SK-N-SH (cell line): ENCODE measurements at regions not wholly inside any gene's neighbourhood (a gene's known extent, or its start where the extent isn't known, plus 50 kb on each side); places are given as distances from the start of the nearest gene placed in this dataset.

ENCODE experiments used
- CTCF ChIP-seq: fragments of 200-600 bp; sonication (generic); IDR thresholded peaks from 2 replicates; pipeline ENCODE4 v1.6.1; 2017; ENCODE audit warnings: antibody characterized with exemption, mild to moderate bottlenecking, moderate library complexity
- EP300 ChIP-seq, 2 experiments: IDR thresholded peaks; 2 replicates each; pipeline versions ENCODE4 v1.4.0 to v1.6.1; 2012; ENCODE audit warnings: borderline replicate concordance in 1 of 2, low read depth in 1 of 2, low read length in 1 of 2
- MXI1 ChIP-seq: IDR thresholded peaks from 2 replicates; pipeline ENCODE4 v1.6.1; 2012; ENCODE audit warnings: mild to moderate bottlenecking, low read depth, low read length, improper control_type of control experiment
- NRF1 ChIP-seq: IDR thresholded peaks from 2 replicates; pipeline ENCODE4 v1.6.1; 2012; ENCODE audit warnings: low read depth, mild to moderate bottlenecking, low read length
- POLR2AphosphoS5 ChIP-seq: IDR thresholded peaks from 2 replicates; pipeline ENCODE4 v1.6.1; 2012; ENCODE audit warnings: low read depth, low read length
- TAF1 ChIP-seq: IDR thresholded peaks from 2 replicates; pipeline ENCODE4 v1.6.1; 2012; ENCODE audit warnings: low read depth, mild to moderate bottlenecking, low read length, moderate library complexity, borderline replicate concordance
- TCF12 ChIP-seq: IDR thresholded peaks from 2 replicates; pipeline ENCODE4 v1.4.0; 2012
- TEAD4 ChIP-seq: IDR thresholded peaks from 2 replicates; pipeline ENCODE4 v1.4.0; 2012; ENCODE audit warnings: mild to moderate bottlenecking, borderline replicate concordance; ENCODE audit not compliant: insufficient read depth
- USF1 ChIP-seq: IDR thresholded peaks from 2 replicates; pipeline ENCODE4 v1.4.0; 2012; ENCODE audit warnings: low read depth, borderline replicate concordance
- YY1 ChIP-seq: IDR thresholded peaks from 2 replicates; pipeline ENCODE4 v1.4.0; 2012; ENCODE audit warnings: low read depth, mild to moderate bottlenecking
- TF ChIP-seq, protein P1 (sequence below): IDR thresholded peaks from 2 replicates; pipeline ENCODE4 v1.4.0; 2012; ENCODE audit warnings: low read depth
- TF ChIP-seq, protein P2 (sequence below): IDR thresholded peaks from 2 replicates; pipeline ENCODE4 v1.6.1; 2012; ENCODE audit warnings: mild to moderate bottlenecking, low read depth, low read length, moderate library complexity
- TF ChIP-seq, protein P3 (sequence below): fragments of 150-350 bp; IDR thresholded peaks from 2 replicates; pipeline ENCODE4 v1.6.1; 2017; ENCODE audit warnings: antibody characterized with exemption, low read length, low read depth, borderline replicate concordance

- TF ChIP-seq CTCF (no peak), TAF1 (no peak), EP300 (IDR thresholded peaks at IDR 0.05; ENCODE audit: borderline replicate concordance in 1 of 2, low read depth in 1 of 2, low read length in 1 of 2) (no peak), USF1 (no peak), NRF1 (no peak), TCF12 (no peak), YY1 (no peak), POLR2AphosphoS5 (no peak), TEAD4 (no peak), MXI1 (no peak)
- TF ChIP-seq, protein P1, sequence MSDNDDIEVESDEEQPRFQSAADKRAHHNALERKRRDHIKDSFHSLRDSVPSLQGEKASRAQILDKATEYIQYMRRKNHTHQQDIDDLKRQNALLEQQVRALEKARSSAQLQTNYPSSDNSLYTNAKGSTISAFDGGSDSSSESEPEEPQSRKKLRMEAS, result no peak
- TF ChIP-seq, protein P2, sequence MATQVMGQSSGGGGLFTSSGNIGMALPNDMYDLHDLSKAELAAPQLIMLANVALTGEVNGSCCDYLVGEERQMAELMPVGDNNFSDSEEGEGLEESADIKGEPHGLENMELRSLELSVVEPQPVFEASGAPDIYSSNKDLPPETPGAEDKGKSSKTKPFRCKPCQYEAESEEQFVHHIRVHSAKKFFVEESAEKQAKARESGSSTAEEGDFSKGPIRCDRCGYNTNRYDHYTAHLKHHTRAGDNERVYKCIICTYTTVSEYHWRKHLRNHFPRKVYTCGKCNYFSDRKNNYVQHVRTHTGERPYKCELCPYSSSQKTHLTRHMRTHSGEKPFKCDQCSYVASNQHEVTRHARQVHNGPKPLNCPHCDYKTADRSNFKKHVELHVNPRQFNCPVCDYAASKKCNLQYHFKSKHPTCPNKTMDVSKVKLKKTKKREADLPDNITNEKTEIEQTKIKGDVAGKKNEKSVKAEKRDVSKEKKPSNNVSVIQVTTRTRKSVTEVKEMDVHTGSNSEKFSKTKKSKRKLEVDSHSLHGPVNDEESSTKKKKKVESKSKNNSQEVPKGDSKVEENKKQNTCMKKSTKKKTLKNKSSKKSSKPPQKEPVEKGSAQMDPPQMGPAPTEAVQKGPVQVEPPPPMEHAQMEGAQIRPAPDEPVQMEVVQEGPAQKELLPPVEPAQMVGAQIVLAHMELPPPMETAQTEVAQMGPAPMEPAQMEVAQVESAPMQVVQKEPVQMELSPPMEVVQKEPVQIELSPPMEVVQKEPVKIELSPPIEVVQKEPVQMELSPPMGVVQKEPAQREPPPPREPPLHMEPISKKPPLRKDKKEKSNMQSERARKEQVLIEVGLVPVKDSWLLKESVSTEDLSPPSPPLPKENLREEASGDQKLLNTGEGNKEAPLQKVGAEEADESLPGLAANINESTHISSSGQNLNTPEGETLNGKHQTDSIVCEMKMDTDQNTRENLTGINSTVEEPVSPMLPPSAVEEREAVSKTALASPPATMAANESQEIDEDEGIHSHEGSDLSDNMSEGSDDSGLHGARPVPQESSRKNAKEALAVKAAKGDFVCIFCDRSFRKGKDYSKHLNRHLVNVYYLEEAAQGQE, result no peak
- TF ChIP-seq, protein P3, sequence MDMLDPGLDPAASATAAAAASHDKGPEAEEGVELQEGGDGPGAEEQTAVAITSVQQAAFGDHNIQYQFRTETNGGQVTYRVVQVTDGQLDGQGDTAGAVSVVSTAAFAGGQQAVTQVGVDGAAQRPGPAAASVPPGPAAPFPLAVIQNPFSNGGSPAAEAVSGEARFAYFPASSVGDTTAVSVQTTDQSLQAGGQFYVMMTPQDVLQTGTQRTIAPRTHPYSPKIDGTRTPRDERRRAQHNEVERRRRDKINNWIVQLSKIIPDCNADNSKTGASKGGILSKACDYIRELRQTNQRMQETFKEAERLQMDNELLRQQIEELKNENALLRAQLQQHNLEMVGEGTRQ, result no peak
Measured at GRCh38 chr16:9262941-9263715, 171.7 kb downstream of the HAPSTR1 start.
